ENCODE measurements at regions not wholly inside any gene's neighbourhood (a gene's known extent, or its start where the extent isn't known, plus 50 kb on each side); places are given as distances from the start of the nearest gene placed in this dataset.
"Not testable (repeated sequence)": the region's sequence is repeated elsewhere in the genome, so short reads cannot be mapped to it uniquely, and the experiment has no call there.

GRCh38 chr2:242040303-242040655 lies 170.8 kb downstream of the RTP5 start:
- no peak for TF ChIP-seq CTCF (conservative IDR thresholded peaks at IDR 0.05; ENCODE audit: low read depth, low read length)
- no peak overlapping the region for H3K4me3 ChIP-seq (ENCODE audit: low read length)
- DNase-seq (ENCODE audit: low read depth) = no peak

- DNase-seq (ENCODE audit: low read depth) = no peak
- no peak for TF ChIP-seq CTCF (conservative IDR thresholded peaks at IDR 0.05; ENCODE audit: low read depth, low read length)
Measured at GRCh38 chr2:242040681-242041080, 171.2 kb downstream of the RTP5 start.

GRCh38 chr2:242041816-242042215 lies 172.3 kb downstream of the RTP5 start:
- H3K4me3 ChIP-seq (ENCODE audit: low read length) = no peak overlapping the region
- DNase-seq (ENCODE audit: low read depth) = no peak
- no peak for TF ChIP-seq CTCF (conservative IDR thresholded peaks at IDR 0.05; ENCODE audit: low read depth, low read length)

More at GRCh38 chr2:242040681-242041080, 171.2 kb downstream of the RTP5 start:
- no peak overlapping the region for H3K4me3 ChIP-seq (ENCODE audit: low read length)

- TF ChIP-seq CTCF (conservative IDR thresholded peaks at IDR 0.05; ENCODE audit: low read depth, low read length) = no peak
- no peak overlapping the region for H3K4me3 ChIP-seq (ENCODE audit: low read length)
- no peak for DNase-seq (ENCODE audit: low read depth)
Measured at GRCh38 chr2:242043538-242044312, 174.2 kb downstream of the RTP5 start.

GRCh38 chr2:242044313-242044590 lies 174.7 kb downstream of the RTP5 start:
- no peak overlapping the region for H3K4me3 ChIP-seq (ENCODE audit: low read length)
- no peak for TF ChIP-seq CTCF (conservative IDR thresholded peaks at IDR 0.05; ENCODE audit: low read depth, low read length)
- no peak for DNase-seq (ENCODE audit: low read depth)

GRCh38 chr2:242045596-242046144 lies 176.1 kb downstream of the RTP5 start:
- DNase-seq (ENCODE audit: low read depth); H3K4me3 ChIP-seq (ENCODE audit: low read length): not testable (repeated sequence)

- DNase-seq (ENCODE audit: low read depth) = no peak
- TF ChIP-seq CTCF (conservative IDR thresholded peaks at IDR 0.05; ENCODE audit: low read depth, low read length) = no peak
- H3K4me3 ChIP-seq (ENCODE audit: low read length) = no peak overlapping the region
Measured at GRCh38 chr2:242046206-242046826, 176.8 kb downstream of the RTP5 start.
